ENCODE measurements at regions not wholly inside any gene's neighbourhood (a gene's known extent, or its start where the extent isn't known, plus 50 kb on each side); places are given as distances from the start of the nearest gene placed in this dataset.

GRCh38 chr14:66315098-66315497, 171.1 kb upstream of the CCDC196 start:
- TF ChIP-seq POLR2A (IDR thresholded peaks at IDR 0.05), result no peak
- TF ChIP-seq EP300 (IDR thresholded peaks at IDR 0.05), result no peak
